Hepatocyte (in vitro differentiated cells): ENCODE measurements at regions not wholly inside any gene's neighbourhood (a gene's known extent, or its start where the extent isn't known, plus 50 kb on each side); places are given as distances from the start of the nearest gene placed in this dataset.

Source experiments
- CTCF ChIP-seq: fragments of 200-600 bp; sonication (generic); IDR thresholded peaks from 2 replicates; pipeline ENCODE4 v1.5.1; 2016; ENCODE audit warnings: antibody characterized with exemption, mild to moderate bottlenecking; ENCODE audit not compliant: poor library complexity
- EZH2 ChIP-seq: fragments of 200-600 bp; sonication (generic); IDR thresholded peaks from 2 replicates; pipeline ENCODE4 v1.6.1; 2016; ENCODE audit warnings: antibody characterized with exemption, mild to moderate bottlenecking, borderline replicate concordance

- TF ChIP-seq CTCF (no peak), EZH2 (no peak)
Measured at GRCh38 chr11:42502151-42502550, 809.6 kb upstream of the API5 start.
